HG03064 (cell line): ENCODE measurements at regions not wholly inside any gene's neighbourhood (a gene's known extent, or its start where the extent isn't known, plus 50 kb on each side); places are given as distances from the start of the nearest gene placed in this dataset.
"Not testable (repeated sequence)": the region's sequence is repeated elsewhere in the genome, so short reads cannot be mapped to it uniquely, and the experiment has no call there.

Experiments used
- ATAC-seq: cut with Tn5 transposase; IDR thresholded peaks from one replicate; pipeline ENCODE4 v1.9.1; 2021; ENCODE audit warnings: low read depth; ENCODE audit not compliant: unreplicated experiment

DNA sequence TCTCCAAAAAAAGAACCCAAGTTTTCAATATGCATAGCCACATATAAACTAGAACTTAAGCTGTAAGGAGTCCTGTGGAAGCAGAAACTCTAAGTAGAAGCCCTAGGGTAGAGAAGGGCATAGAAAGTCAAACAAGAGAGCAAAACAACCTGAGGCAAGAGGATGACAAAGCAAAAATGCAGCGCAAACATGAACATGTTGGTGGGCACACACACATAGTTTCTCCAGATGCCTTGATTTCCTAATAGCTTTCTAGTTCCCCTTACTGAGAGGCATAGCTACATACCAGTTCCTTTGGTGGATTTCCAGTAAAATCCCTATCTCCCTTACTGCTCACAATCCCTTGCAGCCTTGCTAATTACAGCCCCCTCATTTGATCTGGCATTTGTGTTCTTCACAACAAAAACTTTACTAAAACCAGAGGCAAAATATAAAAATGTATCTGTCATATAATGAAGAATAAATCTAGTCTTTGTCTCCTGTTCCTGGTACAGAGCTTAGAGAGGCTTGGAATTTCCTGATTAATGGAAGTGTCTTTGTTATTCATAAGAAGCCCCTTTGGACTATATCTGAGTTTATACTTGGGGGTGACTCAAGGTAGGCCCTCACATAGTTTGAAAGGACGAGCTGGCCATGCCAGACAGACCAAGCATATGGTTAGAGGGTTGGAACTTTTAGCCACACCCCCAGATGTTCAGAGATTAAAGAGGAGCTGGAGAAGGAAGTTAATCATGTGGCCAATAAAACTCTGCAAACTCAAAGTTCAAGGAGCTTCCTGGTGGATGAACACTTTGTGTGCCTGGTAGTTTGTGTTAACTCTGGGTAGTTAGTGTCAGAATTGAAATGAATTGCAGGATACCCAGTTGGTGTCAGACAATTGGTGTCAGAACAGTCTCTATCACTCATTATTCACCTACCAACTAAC is 52.7 kb upstream of the ZCCHC13 start:
- no peak for ATAC-seq

DNA sequence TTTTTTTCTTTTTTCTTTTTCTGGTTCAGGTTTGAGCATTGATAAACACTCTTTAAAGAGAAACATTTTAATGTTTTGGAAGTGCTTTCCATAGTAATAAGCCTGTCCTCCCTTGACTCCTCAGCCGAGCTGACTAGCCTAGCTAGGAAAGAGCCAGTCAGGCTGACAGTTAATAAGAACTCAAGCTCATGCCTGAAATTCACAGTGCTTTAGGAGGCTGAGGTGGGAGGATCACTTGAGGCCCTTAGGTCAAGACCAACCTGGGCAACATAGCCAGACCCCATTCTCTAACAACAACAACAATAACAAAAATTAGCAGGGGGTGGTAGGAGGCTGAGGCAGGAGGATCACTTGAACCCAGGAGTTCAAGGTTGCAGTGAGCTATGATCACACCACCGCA is 53.4 kb upstream of the ZCCHC13 start:
- ATAC-seq: no peak

DNA sequence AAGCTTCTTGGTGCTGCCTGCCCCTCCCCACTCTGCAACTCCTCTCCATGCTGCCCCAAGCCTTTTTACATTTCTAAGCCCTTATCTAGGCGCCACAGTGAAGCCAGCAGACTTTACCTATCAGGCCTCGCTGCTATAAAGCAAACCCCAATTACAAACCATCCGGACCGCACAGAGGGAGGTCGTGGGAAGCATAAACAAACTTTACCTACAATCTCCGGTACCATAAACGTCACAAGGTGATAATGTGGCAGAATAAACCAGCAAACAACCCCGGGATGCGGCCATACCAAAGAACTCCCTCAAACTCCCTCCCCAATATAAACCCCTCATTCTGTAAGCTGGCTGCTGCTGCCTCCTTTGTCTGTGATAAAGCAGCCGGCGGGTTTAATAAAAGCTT is 54.0 kb upstream of the ZCCHC13 start:
- ATAC-seq: no peak

DNA sequence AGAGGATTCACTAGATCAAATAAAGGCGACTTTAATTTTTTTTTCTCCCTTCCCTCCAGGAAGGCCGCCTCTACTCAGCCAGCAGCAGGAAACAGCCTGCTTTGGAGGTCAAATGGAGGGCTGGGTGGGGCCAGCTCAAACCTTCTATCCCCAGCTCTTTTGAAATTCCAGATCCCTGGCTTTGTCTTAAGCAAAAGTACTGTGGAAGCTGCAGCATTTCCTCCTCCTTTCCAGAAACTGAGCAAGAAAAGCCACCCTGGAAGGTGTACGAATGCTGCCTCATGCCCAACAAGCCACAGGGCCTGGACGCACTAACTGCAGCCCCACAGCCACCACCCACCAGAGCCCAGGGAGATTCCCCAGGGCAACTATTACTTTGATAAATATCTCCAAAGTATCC is 55.1 kb upstream of the ZCCHC13 start:
- no peak for ATAC-seq

DNA sequence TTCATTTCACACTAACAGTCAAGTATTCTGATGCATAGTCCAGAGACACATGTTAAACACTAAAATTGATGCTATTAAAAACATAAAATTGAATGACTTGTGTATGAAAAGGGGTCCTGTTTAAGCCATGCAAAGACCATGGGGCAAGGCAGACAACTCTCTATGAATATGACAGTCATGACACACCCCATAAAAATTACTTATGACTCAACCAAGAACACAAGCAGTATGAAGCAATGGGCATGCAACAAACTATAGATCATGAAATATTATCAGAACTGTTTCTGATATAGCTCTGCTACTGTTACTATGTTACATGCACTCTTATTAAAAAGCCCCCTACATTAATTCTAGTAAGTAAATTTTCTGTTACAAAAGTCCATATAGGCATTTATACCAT is 57.5 kb upstream of the ZCCHC13 start:
- no peak for ATAC-seq

DNA sequence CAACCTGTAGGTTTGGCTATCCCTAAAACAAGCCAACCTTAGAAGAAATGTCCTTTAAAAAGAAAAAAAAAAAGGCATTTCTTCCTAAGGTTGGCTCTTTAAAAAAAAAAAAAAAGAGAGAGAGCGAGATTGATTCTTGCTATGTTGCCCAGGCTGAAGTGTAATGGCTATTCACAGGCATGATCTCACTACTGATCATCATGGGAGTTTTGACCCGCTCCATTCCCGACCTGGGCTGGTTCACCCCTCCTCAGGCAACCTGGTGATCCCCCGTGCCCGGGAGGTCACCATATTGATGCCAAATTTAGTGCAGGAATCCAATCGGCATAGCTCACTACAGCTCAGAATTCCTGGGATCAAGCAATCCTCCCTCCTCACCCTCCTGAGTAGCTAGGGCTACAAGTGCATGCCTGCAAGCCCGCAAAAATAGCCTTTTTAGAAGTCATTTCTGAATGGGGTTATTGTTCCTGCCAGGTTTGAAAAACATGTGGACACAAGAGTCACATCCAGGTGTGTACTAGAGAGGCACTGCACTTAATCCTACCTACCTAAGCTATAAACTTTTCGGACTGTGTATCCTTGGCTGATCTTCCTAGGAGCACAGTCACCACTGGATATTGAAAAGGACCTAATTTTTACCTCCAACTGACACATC is 61.4 kb upstream of the ZCCHC13 start:
- ATAC-seq: no peak

DNA sequence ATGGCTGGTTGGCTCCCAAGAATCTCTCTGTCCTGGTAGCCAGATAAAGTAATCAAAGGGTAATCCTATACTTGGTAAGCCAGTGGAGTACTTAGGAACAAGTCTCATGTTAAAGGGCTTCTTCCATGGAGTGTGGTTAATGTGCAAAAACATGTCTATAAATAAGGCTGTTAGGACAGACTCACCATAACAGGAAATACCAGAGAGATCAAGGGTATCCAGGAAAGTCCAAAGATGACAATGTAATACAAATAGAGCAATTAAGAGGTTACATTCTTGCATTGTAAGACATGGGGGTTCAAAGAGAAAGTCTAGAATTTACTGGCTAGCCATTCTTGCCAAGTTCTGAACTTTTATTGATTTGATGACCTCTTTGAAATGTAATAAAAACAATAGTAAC is 61.9 kb upstream of the ZCCHC13 start:
- ATAC-seq: no peak

DNA sequence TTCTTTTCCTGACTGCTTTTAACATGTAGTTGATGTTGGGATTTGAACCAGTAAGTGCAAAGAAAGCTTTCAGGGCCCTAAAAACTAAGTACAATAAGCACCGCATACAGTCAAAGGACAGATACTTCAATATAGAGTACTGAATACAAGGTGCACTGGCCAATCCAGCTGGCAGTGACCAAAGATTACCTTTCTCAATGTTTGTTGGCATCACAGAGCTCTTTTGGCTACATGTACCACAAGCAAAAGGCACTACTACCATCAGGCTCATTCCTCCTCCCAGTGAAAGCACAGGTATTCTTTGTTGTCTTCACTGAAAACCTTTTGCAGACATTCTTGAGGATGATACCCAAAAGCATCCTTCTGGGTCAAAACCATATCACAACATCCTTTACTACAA is 65.2 kb upstream of the ZCCHC13 start:
- ATAC-seq: no peak

DNA sequence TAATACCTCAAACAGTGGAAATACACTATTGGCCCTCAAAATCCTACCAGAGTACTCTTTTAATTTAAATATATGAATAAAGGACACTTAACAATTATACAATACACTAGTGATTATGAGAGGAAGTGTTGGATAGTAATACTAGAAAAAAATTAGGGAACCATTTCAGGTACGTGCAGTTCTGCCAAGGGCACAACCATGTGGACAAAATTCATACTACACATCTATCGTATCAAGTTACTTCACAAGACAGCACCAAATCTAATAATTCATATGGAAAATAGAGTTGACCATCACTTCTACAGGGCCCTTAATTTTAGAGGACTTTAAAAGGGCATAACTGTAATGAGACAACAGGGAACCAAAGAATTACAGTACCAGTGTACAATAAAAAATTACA is 69.2 kb upstream of the ZCCHC13 start:
- ATAC-seq: no peak

DNA sequence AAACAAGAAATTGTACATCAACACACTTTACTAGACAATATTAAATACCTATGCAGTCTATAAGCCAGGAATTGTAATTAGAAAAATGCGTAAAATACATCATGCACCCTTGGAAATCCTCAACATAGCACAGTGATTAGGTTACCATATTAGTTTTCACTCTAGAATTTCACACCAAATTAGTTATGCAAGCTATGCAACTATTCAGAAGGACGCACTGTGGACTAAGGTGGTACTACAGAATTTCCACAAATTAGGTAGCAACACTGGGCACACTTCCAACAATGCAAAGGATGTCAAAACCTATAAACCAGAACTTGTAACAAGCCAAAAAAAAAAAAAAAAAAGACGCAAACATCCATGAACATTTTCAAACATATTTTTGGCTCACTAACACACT is 71.1 kb upstream of the ZCCHC13 start:
- no peak for ATAC-seq

DNA sequence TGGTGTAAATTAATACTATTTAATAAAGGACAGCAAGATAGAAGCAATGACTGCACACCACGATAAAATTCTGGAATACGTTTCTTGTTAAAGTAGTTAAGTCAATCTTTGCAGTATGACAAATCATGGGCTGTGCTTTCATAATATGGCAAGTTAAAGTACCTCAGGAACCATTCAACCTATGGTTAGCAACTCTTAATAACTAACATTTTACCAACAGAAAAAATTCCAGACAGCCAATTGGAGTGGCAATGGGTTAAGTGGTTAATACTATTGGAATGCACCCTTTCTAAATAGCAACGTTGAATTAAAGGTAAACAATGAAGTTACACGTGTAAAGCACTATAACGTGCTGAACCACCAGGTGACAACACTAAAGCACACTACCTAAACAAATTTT is 72.4 kb upstream of the ZCCHC13 start:
- ATAC-seq: no peak

DNA sequence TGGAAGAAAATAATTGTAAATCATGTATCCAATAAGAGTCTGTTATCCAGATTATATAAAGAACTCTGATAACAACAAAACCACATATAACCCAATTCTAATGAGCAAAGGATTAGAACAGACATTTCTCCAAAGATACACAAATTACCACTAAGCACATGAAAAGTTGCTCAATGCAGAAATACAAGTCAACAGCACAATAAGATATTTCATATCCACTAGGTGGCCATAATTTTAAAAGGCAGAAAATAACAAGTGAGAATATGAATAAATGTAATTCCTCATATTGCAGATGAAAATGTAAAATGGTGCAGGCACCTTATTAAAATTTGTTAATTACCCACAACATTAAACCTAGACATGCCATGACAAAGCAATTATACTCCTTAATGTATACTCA is 73.9 kb upstream of the ZCCHC13 start:
- no peak for ATAC-seq

DNA sequence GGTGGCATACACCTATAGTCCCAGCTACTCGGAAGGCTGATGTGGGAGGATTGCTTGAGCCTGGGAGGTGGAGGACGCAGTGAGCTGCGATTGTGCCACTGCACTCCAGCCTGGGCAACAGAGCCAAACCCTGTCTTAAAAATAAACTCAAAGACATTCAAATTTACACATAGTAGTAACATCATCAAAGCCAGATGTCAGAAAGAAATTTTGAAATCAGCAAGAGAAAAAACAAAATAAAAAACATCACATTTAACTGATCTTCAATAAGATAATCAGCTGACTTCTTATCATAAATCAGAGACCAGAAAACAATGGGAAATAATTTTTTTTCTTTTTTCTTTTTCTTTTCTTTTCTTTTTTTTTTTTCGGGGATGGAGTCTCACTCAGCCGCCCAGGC is 78.9 kb upstream of the ZCCHC13 start:
- ATAC-seq: no peak

DNA sequence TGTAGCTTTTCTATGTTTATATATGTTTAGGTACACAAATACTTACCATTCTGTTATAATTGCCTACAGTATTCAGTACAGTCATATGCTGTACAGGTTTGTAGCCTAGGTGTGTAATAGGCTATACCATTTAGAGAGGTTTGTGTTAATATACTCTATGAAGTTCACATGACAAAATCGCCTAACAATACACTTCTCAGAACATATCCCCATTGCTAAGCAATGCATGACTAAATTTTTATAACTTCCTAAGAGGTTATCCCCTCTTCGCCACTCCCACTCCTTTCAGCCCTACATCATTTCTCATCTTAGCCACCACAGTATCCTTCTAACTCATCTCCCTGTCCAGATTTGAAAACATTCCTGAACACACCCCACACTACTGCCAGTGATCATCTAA is 83.7 kb upstream of the ZCCHC13 start:
- no peak for ATAC-seq

DNA sequence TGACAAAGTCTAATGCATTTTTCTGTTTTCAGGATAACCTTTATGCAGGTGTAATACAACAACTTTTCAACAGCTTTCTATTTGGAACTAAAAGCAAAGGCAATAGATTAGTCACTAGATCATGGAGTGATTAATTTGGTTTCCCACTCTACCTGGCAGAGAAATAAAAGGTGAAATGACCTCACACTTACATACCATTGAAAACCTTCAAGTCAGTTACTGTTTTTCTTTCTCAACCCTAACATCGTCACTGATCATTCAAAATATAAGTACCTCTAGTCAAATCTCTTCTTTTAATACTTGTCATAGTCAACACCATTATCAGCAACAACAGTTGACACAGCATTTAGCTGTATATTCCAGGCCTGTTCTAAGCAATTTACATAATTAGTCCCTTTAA is 85.1 kb upstream of the ZCCHC13 start:
- ATAC-seq: no peak

DNA sequence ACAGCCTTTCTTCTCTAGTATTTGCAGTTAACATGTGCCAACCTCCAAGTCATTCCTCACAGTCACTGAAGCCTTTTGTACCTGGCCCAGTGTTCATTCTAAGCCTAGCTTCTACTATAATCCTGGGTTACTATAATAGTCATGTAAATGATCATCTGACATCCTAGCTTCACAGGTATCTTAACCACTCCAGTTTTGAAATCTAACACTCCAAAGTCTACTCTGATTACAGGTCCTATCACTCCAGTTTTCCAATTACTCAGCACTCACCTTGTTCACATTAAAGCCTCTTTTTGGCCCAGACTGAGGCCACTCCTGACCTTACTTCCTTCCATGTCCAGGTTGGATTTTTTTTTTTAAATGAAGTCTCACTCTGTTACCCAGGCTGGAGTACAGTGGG is 87.6 kb upstream of the ZCCHC13 start:
- ATAC-seq: no peak

DNA sequence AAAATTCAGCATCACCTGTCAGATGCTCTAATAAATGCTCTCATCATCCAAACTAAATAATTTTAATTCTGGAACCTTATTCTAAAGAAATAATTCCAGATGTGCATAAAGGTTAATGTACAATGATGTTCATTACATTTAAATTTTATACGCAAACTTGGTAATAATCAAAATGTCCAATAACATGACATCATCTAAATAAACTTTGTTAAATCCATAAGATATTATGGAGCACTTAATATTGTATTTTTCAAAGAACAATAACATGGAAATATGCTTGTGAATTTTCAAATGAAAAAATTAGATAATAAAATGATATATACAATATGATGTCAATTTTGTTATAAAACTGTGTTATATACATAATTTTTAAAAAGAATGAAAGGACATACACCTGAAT is 92.1 kb upstream of the ZCCHC13 start:
- ATAC-seq: no peak

DNA sequence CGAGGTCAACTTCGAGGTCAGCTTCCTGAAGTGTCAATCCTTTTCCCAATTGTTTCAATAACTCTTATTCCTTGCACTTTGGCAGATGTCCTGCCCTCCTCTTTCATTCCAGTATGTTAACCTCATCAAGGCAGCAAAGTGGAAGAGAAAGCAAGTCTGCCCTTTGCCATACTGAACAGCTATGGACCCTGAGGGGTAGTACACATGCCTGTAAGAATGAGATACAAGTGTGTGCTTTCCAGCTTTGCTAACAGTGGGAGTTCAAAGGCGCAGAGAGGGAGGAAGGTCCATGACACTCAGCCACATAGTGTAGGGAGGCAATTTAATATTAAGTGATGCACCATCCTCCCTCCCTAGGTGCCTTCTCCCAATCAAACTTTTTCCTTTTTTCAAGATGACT is 96.4 kb upstream of the ZCCHC13 start:
- no peak for ATAC-seq

DNA sequence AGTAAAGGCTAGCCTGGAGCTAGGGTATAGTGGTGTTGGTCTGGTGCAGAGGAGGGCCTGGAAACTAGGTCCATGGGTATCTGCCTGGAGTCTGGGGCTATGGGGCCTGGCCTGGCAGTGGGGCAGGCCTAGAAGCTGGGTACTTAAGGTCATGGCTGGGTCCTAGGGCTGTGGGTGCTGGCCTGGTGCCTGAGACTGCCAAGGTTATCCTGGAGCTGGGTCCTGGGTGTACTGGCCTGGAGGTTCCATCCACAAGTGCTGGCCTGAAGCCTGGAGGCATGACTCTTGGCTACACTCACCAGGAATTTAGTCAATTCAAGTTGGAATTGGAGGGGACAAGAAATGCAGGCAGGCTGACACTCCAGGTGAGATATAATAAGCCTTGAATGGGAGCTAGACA is 108.4 kb upstream of the ZCCHC13 start:
- ATAC-seq: no peak

DNA sequence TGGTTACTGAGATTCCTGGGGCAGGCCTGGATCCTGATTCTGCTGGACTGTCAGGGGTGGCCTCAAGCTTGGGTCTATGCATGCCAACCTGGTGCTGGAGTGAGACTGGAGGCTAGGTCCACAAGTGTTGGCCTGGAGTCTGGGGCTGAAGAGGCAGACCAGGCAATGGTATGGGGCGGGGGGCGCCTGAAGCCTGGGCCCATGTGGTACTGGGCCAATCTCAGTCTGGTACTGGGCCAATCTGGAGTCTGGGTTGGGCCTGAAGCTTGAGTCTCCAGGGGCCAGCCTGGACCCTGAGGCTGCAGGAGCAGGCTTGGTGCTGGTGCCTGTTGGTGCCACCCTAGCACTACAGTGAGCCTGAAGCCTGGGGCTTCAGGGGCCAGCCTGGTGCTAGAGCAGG is 108.9 kb upstream of the ZCCHC13 start:
- ATAC-seq: no peak

DNA sequence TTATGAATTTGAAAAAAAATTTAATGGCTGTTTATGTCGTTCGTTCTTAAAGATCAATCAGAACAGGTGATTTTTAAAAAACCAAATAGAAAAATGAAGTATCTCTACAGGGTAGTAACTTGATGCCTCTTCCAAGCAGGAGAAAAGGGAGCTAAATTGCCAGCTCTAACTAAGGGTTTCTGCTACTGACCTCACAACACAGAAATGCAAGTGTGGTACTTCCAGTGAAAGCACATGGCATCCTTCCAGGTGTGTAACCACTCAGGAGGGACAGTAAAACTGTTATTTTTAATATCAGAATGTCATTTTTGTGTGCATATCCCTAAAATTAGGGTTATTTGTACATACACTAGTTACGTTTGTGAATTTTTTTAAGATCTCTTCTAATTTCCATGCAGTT is 116.8 kb upstream of the ZCCHC13 start:
- no peak for ATAC-seq

DNA sequence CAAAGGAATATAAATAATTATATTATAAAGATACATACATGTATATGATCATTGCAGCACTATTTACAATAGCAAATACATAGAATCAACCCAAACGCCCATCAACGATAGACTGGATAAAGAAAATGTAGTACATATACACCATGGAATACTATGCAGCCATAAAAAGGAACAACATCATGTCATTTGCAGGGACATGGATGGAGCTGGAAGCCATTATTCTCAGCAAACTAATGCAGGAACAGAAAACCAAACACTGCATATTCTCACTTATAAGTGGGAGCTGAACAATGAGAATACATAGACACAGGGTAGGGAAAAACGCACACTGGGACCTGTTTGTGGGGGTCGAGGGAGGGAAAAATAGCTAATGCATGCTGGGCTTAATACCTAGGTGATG is 120.9 kb upstream of the ZCCHC13 start:
- ATAC-seq: not testable (repeated sequence)
